K562 (cell line): ENCODE measurements at regions not wholly inside any gene's neighbourhood (a gene's known extent, or its start where the extent isn't known, plus 50 kb on each side); places are given as distances from the start of the nearest gene placed in this dataset.

Experiments
- NR3C1 ChIP-seq: sonication (generic); formaldehyde crosslinking; IDR thresholded peaks from 2 replicates; pipeline ENCODE4 v1.8.1; 2022; ENCODE audit warnings: missing genetic modification reagents
- TAF7 ChIP-seq: fragments of 450-650 bp; IDR thresholded peaks from 2 replicates; pipeline ENCODE4 v1.6.1; 2016; ENCODE audit warnings: missing genetic modification characterization, missing compliant biosample characterization
- ZNF124 ChIP-seq: sonication (generic); formaldehyde crosslinking; IDR thresholded peaks from 2 replicates; pipeline ENCODE4 v1.8.1; 2022; ENCODE audit warnings: missing genetic modification reagents
- ZNF140 ChIP-seq: fragments of 250-450 bp; sonication (Bioruptor Pico); IDR thresholded peaks from 2 replicates; pipeline ENCODE4 v1.8.0; 2021; ENCODE audit warnings: moderate library complexity, mild to moderate bottlenecking, inconsistent platforms
- TF ChIP-seq, protein P1 (sequence below), 3 experiments: IDR thresholded peaks in 2 of 3; conservative IDR thresholded peaks in 1 of 3; 2 replicates each; pipeline ENCODE4 v1.5.1; 2011 to 2012; ENCODE audit warnings: low read length in 3 of 3, mild to moderate bottlenecking in 3 of 3, control low read depth in 2 of 3, improper control_type of control experiment in 1 of 3, inconsistent platforms in 1 of 3, low read depth in 1 of 3, mixed read lengths in 1 of 3, moderate library complexity in 1 of 3; ENCODE audit not compliant: insufficient read depth in 2 of 3

DNA sequence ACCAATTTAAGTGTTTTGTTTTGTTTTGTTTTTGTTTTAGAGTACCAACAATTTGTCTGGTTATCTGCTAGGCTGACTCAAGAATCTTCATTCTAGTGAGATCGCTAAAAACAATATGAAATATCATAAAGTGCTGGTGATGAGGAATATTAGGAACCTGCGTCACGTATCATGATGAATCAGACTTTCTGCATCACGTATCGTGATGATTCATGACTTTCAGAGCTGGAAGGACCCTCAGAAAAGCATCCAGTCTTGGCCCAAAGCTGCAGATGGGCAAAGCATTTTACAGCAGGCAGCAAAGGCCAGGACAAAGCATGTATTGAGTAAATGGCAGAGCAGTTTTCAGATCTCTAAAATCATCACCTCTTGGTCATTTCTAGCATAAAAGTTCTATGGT lies 278.0 kb upstream of the BOD1L1 start:
- TF ChIP-seq ZNF140 (CRISPR knock-in tag) (no peak), NR3C1 (CRISPR knock-in tag) (no peak), ZNF124 (no peak), TAF7 (no peak)
- TF ChIP-seq, protein P1, sequence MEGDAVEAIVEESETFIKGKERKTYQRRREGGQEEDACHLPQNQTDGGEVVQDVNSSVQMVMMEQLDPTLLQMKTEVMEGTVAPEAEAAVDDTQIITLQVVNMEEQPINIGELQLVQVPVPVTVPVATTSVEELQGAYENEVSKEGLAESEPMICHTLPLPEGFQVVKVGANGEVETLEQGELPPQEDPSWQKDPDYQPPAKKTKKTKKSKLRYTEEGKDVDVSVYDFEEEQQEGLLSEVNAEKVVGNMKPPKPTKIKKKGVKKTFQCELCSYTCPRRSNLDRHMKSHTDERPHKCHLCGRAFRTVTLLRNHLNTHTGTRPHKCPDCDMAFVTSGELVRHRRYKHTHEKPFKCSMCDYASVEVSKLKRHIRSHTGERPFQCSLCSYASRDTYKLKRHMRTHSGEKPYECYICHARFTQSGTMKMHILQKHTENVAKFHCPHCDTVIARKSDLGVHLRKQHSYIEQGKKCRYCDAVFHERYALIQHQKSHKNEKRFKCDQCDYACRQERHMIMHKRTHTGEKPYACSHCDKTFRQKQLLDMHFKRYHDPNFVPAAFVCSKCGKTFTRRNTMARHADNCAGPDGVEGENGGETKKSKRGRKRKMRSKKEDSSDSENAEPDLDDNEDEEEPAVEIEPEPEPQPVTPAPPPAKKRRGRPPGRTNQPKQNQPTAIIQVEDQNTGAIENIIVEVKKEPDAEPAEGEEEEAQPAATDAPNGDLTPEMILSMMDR (IDR thresholded peaks at IDR 0.05 in 2 of 3, conservative IDR thresholded peaks at IDR 0.05 in 1 of 3; ENCODE audit: insufficient read depth in 2 of 3, low read depth in 1 of 3, low read length in 3 of 3): no peak
